ENCODE measurements at regions not wholly inside any gene's neighbourhood (a gene's known extent, or its start where the extent isn't known, plus 50 kb on each side); places are given as distances from the start of the nearest gene placed in this dataset.

DNA sequence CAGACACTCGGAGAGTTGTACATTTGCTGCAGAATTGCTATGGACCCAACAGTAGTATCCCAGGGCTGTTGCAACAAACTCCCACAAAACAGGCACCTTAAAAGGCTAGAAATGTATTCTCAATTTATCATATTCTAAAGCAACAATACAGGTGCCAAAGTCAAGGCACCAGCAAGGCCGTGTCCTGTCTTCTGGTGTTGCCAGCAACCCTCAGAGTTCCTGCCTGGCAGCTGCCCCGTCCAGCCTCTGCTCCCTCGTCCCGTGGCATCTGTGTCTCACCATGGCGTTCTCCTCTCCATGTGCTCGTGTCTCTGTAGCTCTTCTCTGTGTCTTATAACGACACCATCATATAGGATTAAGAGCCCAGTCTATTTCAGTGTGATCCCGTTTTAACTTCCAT lies 67.7 kb upstream of the ARGLU1 start:
- Histone ChIP-seq H3K4me1 (ENCODE audit: insufficient read depth) (no peaks in the 10 kb centered on the region), H3K4me2 (no peak overlapping the region), H3K9me2 (replicated peaks; ENCODE audit: insufficient read depth) (no peaks in the 10 kb centered on the region), H3K79me2 (no peaks in the 10 kb centered on the region), H4K20me1 (ENCODE audit: insufficient read depth, poor library complexity, severe bottlenecking) (no peaks in the 10 kb centered on the region), H3K9me3 (ENCODE audit: low read depth) (no peaks in the 10 kb centered on the region), H3K36me3 (replicated peaks; ENCODE audit: insufficient read depth, low read depth) (no peaks in the 10 kb centered on the region), H3K27ac (no peak overlapping the region), H3K27me3 (no peaks in the 10 kb centered on the region), H2AFZ (no peak overlapping the region), H3K4me3 (no peak overlapping the region)
- no peak for TF ChIP-seq EZH2phosphoT487 (IDR thresholded peaks at IDR 0.05; ENCODE audit: low read depth, severe bottlenecking, unreplicated experiment)
- TF ChIP-seq, protein P1, sequence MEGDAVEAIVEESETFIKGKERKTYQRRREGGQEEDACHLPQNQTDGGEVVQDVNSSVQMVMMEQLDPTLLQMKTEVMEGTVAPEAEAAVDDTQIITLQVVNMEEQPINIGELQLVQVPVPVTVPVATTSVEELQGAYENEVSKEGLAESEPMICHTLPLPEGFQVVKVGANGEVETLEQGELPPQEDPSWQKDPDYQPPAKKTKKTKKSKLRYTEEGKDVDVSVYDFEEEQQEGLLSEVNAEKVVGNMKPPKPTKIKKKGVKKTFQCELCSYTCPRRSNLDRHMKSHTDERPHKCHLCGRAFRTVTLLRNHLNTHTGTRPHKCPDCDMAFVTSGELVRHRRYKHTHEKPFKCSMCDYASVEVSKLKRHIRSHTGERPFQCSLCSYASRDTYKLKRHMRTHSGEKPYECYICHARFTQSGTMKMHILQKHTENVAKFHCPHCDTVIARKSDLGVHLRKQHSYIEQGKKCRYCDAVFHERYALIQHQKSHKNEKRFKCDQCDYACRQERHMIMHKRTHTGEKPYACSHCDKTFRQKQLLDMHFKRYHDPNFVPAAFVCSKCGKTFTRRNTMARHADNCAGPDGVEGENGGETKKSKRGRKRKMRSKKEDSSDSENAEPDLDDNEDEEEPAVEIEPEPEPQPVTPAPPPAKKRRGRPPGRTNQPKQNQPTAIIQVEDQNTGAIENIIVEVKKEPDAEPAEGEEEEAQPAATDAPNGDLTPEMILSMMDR (IDR thresholded peaks at IDR 0.05; ENCODE audit: poor library complexity), result no peak
- no peak for TF ChIP-seq EZH2 (IDR thresholded peaks at IDR 0.05; ENCODE audit: borderline replicate concordance)
- 84% methylated on average over 9 of the region's 9 CpGs for WGBS (ENCODE audit: low lambda C conversion rate, missing lambda C conversion rate)
- DNase-seq (ENCODE audit: low spot score), result no peak

DNA sequence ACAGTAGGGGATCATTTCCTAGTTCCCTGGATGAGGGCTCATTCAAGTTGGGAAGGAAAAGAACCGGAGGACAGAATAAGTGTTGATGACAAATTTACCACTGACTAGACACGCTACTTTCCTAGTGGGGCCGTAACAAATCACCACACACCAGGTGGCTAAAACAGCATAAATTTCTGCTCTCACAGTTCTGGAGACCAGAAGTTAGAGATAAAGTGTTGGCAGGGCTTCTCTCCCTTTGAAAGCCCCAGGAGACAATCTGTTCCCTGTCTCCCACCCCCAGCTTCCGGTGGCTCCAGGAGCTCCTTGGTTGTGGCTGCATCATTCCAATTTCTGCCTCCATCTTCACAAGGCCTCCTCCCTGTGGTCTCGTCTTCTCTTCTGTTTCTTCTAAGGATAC lies 65.4 kb upstream of the ARGLU1 start:
- no peak for DNase-seq (ENCODE audit: low spot score)
- no peaks in the 10 kb centered on the region for H3K9me2 ChIP-seq (replicated peaks; ENCODE audit: insufficient read depth)
- H3K9me3 ChIP-seq (ENCODE audit: low read depth), result no peaks in the 10 kb centered on the region
- no peaks in the 10 kb centered on the region for H4K20me1 ChIP-seq (ENCODE audit: insufficient read depth, poor library complexity, severe bottlenecking)
- no peak overlapping the region for H3K27ac ChIP-seq
- WGBS (ENCODE audit: low lambda C conversion rate, missing lambda C conversion rate), result 93% methylated on average over 5 of the region's 5 CpGs
- H3K4me1 ChIP-seq (ENCODE audit: insufficient read depth), result no peaks in the 10 kb centered on the region
- H3K79me2 ChIP-seq, result no peaks in the 10 kb centered on the region
- no peaks in the 10 kb centered on the region for H3K27me3 ChIP-seq
- TF ChIP-seq EZH2phosphoT487 (IDR thresholded peaks at IDR 0.05; ENCODE audit: low read depth, severe bottlenecking, unreplicated experiment) (no peak), EZH2 (IDR thresholded peaks at IDR 0.05; ENCODE audit: borderline replicate concordance) (no peak)
- TF ChIP-seq, protein P1 (IDR thresholded peaks at IDR 0.05; ENCODE audit: poor library complexity), result no peak
- no peaks in the 10 kb centered on the region for H3K36me3 ChIP-seq (replicated peaks; ENCODE audit: insufficient read depth, low read depth)
- H2AFZ ChIP-seq, result no peak overlapping the region
- H3K4me2 ChIP-seq, result no peak overlapping the region
- H3K4me3 ChIP-seq, result no peak overlapping the region

- no peak overlapping the region for H3K4me2 ChIP-seq
- DNase-seq (ENCODE audit: low spot score), result no peak
- no peaks in the 10 kb centered on the region for H3K4me1 ChIP-seq (ENCODE audit: insufficient read depth)
- WGBS (ENCODE audit: low lambda C conversion rate, missing lambda C conversion rate), result 86% methylated on average over 6 of the region's 6 CpGs
- no peak overlapping the region for H3K4me3 ChIP-seq
- TF ChIP-seq EZH2 (IDR thresholded peaks at IDR 0.05; ENCODE audit: borderline replicate concordance), result no peak
- TF ChIP-seq, protein P1 (IDR thresholded peaks at IDR 0.05; ENCODE audit: poor library complexity), result no peak
- no peak for TF ChIP-seq EZH2phosphoT487 (IDR thresholded peaks at IDR 0.05; ENCODE audit: low read depth, severe bottlenecking, unreplicated experiment)
- no peaks in the 10 kb centered on the region for H3K9me2 ChIP-seq (replicated peaks; ENCODE audit: insufficient read depth)
- no peaks in the 10 kb centered on the region for H3K36me3 ChIP-seq (replicated peaks; ENCODE audit: insufficient read depth, low read depth)
- H3K27ac ChIP-seq, result no peak overlapping the region
- no peaks in the 10 kb centered on the region for H3K9me3 ChIP-seq (ENCODE audit: low read depth)
- no peaks in the 10 kb centered on the region for H4K20me1 ChIP-seq (ENCODE audit: insufficient read depth, poor library complexity, severe bottlenecking)
- no peaks in the 10 kb centered on the region for H3K79me2 ChIP-seq
- H2AFZ ChIP-seq, result no peak overlapping the region
- H3K27me3 ChIP-seq, result no peaks in the 10 kb centered on the region
Measured at GRCh38 chr13:106630650-106631049, 62.7 kb upstream of the ARGLU1 start.

DNA sequence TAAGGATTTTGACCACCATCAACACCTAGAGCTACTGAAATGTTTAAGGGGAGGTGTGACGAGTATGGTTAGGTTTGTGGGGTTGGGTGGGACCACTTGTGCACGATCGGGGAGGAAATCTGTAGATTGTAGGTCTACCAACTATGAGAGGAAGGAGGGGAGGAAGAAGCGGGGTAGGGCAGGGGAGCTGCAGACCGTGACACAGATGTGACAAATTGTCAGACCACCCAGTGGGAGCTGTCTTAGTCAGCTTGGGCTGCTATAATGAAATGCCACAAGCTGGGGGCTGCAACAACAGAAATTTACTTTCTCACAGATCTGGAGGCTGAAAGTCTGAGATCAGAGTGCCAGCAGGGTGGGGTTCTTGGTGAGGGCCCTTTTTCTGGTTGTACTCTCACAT lies 62.2 kb upstream of the ARGLU1 start:
- Histone ChIP-seq H3K4me3 (no peak overlapping the region), H3K27ac (peak overlapping the region; percentile 56), H3K4me1 (ENCODE audit: insufficient read depth) (no peaks in the 10 kb centered on the region), H3K36me3 (replicated peaks; ENCODE audit: insufficient read depth, low read depth) (no peaks in the 10 kb centered on the region), H3K79me2 (no peaks in the 10 kb centered on the region), H3K4me2 (no peak overlapping the region), H3K27me3 (no peaks in the 10 kb centered on the region), H3K9me3 (ENCODE audit: low read depth) (no peaks in the 10 kb centered on the region), H3K9me2 (replicated peaks; ENCODE audit: insufficient read depth) (no peaks in the 10 kb centered on the region), H2AFZ (no peak overlapping the region), H4K20me1 (ENCODE audit: insufficient read depth, poor library complexity, severe bottlenecking) (no peaks in the 10 kb centered on the region)
- WGBS (ENCODE audit: low lambda C conversion rate, missing lambda C conversion rate), result 95% methylated on average over 5 of the region's 5 CpGs
- no peak for DNase-seq (ENCODE audit: low spot score)
- TF ChIP-seq, protein P1 (IDR thresholded peaks at IDR 0.05; ENCODE audit: poor library complexity), result no peak
- no peak for TF ChIP-seq EZH2phosphoT487 (IDR thresholded peaks at IDR 0.05; ENCODE audit: low read depth, severe bottlenecking, unreplicated experiment)
- no peak for TF ChIP-seq EZH2 (IDR thresholded peaks at IDR 0.05; ENCODE audit: borderline replicate concordance)

Measured in hepatocyte (in vitro differentiated cells).